Body of pancreas (tissue), 4 donors: ENCODE measurements at regions not wholly inside any gene's neighbourhood (a gene's known extent, or its start where the extent isn't known, plus 50 kb on each side); places are given as distances from the start of the nearest gene placed in this dataset.

Experiments used
- POLR2A ChIP-seq, 3 donors: fragments of 450-650 bp; IDR thresholded peaks; one replicate each; pipeline ENCODE4 v1.6.1; 2016; ENCODE audit warnings: antibody characterized with exemption in 3 of 3, mild to moderate bottlenecking in 2 of 3
- TF ChIP-seq, protein P1 (sequence below), 7 experiments: fragments of 450-650 bp in 4 of 7; fragments of 200-600 bp in 3 of 7; sonication (generic) in 3 of 7; IDR thresholded peaks; one replicate each; pipeline ENCODE4 v1.5.1; 2016 to 2019; ENCODE audit warnings: antibody characterized with exemption in 7 of 7

DNA sequence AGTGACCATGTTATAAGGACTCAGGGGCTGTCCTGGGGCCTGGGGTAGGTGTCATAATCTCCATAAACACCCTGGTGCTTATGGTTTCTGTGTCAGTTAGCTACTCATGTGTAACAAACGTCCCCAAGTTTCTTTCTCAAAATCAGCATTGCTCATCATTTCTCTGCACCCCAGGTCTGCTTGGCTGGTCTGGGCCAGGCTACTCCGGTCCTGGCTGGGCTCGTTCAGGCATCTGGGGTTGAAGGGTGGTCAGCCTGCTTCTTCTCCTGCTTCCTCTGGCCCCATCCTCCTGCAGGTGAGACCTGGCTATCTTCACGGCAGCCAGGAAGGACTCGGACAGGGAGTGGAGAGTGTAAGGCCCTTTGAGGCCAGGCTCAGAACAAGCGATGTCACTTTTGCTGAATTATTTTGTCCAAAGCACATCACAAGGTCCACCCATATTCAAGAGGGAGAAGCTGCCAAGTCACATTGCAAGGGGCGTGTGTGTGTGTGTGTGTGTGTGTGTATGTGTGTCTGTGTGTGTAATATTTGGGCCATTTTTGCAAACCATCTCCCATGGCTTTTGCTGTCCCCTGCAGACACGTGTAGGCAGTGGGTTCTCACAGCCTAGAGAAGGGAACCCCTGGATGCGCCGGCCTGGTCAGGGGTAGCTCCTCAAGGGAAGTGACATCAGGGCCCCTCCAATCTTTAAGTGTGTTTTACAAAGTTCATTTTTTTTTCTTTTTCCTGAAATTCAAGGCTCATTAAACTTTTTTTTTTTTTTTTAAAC lies 535.8 kb downstream of the TBC1D22A start:
- TF ChIP-seq, protein P1, sequence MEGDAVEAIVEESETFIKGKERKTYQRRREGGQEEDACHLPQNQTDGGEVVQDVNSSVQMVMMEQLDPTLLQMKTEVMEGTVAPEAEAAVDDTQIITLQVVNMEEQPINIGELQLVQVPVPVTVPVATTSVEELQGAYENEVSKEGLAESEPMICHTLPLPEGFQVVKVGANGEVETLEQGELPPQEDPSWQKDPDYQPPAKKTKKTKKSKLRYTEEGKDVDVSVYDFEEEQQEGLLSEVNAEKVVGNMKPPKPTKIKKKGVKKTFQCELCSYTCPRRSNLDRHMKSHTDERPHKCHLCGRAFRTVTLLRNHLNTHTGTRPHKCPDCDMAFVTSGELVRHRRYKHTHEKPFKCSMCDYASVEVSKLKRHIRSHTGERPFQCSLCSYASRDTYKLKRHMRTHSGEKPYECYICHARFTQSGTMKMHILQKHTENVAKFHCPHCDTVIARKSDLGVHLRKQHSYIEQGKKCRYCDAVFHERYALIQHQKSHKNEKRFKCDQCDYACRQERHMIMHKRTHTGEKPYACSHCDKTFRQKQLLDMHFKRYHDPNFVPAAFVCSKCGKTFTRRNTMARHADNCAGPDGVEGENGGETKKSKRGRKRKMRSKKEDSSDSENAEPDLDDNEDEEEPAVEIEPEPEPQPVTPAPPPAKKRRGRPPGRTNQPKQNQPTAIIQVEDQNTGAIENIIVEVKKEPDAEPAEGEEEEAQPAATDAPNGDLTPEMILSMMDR (IDR thresholded peaks at IDR 0.05) = no peak
- no peak for TF ChIP-seq POLR2A (IDR thresholded peaks at IDR 0.05)
